ENCODE measurements at regions not wholly inside any gene's neighbourhood (a gene's known extent, or its start where the extent isn't known, plus 50 kb on each side); places are given as distances from the start of the nearest gene placed in this dataset.

- Histone ChIP-seq H3K9me3 (ENCODE audit: severe bottlenecking) (no peaks in the 10 kb centered on the region), H3K36me3 (no peaks in the 10 kb centered on the region), H3K27ac (no peak overlapping the region), H3K4me3 (ENCODE audit: low read depth, low read length) (no peak overlapping the region), H3K27me3 (ENCODE audit: insufficient read depth, low read depth, severe bottlenecking) (no peaks in the 10 kb centered on the region)
- no peak for TF ChIP-seq CTCF (IDR thresholded peaks at IDR 0.05; ENCODE audit: low read depth, low read length)
- no peak for DNase-seq
Observed at GRCh38 chr5:74953937-74954720, 87.9 kb upstream of the FAM169A start.

GRCh38 chr5:74953554-74953936, 87.4 kb upstream of the FAM169A start:
- no peaks in the 10 kb centered on the region for H3K36me3 ChIP-seq
- no peak overlapping the region for H3K27ac ChIP-seq
- H3K27me3 ChIP-seq (ENCODE audit: insufficient read depth, low read depth, severe bottlenecking) = no peaks in the 10 kb centered on the region
- no peak for DNase-seq
- TF ChIP-seq CTCF (IDR thresholded peaks at IDR 0.05; ENCODE audit: low read depth, low read length) = no peak
- H3K4me3 ChIP-seq (ENCODE audit: low read depth, low read length) = no peak overlapping the region
- no peaks in the 10 kb centered on the region for H3K9me3 ChIP-seq (ENCODE audit: severe bottlenecking)

DNA sequence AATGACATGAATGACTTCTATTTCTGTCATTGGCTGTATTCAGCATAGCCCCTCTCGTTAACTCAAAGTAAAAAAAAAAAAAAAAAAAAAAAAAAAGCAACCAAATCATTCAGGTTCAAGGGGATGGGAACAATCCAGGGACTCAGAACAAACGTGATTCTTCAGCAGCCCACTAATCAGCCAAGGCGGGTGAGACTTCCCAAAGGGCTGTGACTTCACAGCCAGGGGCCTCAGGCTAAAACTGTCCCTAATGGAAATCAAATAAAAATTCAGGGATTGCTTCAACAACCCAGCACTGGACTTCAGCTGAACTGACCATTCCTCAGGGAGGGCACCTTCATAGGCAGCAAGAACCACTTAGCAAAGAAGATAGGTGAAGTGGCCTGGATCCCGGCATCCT, 86.2 kb upstream of the FAM169A start:
- Histone ChIP-seq H3K36me3 (no peaks in the 10 kb centered on the region), H3K27me3 (ENCODE audit: insufficient read depth, low read depth, severe bottlenecking) (no peaks in the 10 kb centered on the region), H3K27ac (no peak overlapping the region), H3K4me3 (ENCODE audit: low read depth, low read length) (no peak overlapping the region), H3K9me3 (ENCODE audit: severe bottlenecking) (no peaks in the 10 kb centered on the region)
- TF ChIP-seq CTCF (IDR thresholded peaks at IDR 0.05; ENCODE audit: low read depth, low read length) = no peak
- no peak for DNase-seq

GRCh38 chr5:74951865-74952264, 85.7 kb upstream of the FAM169A start:
- H3K9me3 ChIP-seq (ENCODE audit: severe bottlenecking) = no peaks in the 10 kb centered on the region
- TF ChIP-seq CTCF (IDR thresholded peaks at IDR 0.05; ENCODE audit: low read depth, low read length) = no peak
- H3K4me3 ChIP-seq (ENCODE audit: low read depth, low read length) = no peak overlapping the region
- no peaks in the 10 kb centered on the region for H3K27me3 ChIP-seq (ENCODE audit: insufficient read depth, low read depth, severe bottlenecking)
- no peak for DNase-seq
- H3K27ac ChIP-seq = no peak overlapping the region
- H3K36me3 ChIP-seq = no peaks in the 10 kb centered on the region

DNA sequence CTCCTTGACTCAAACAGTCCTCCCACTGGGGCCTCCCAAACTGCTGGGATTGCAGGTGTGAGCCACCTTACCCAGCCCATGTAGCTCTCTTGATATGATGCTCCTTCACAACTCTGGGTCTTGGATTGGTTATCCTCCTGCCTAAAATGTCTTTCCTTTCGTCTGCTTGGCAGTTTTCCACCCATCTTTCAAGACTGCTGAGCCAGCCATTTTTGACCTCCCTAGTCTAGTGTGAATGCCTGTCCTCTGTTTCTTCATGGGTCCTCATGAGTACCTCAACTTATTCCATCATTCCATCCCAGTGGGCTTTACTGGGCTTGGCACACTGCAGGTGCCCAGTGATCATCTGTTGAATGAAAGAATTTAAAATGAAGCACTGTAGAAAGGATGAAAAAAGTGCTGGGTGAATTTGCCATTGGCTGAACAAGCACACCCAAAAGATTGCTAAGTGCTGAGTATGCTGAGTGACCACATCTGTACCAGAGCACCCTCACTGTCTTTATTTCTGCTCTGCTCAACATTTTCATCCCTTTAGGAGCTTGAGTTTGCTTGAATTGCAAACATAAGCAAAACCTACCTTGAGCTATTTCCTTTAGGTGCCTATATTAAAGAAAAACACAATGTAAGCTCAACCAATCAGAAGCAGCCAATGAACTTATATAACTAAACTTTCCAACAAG, 84.8 kb upstream of the FAM169A start:
- no peaks in the 10 kb centered on the region for H3K36me3 ChIP-seq
- no peak for TF ChIP-seq CTCF (IDR thresholded peaks at IDR 0.05; ENCODE audit: low read depth, low read length)
- no peak overlapping the region for H3K4me3 ChIP-seq (ENCODE audit: low read depth, low read length)
- no peaks in the 10 kb centered on the region for H3K9me3 ChIP-seq (ENCODE audit: severe bottlenecking)
- H3K27me3 ChIP-seq (ENCODE audit: insufficient read depth, low read depth, severe bottlenecking) = no peaks in the 10 kb centered on the region
- DNase-seq = no peak
- no peak overlapping the region for H3K27ac ChIP-seq
